Aorta (tissue), 5 donors: ENCODE measurements at regions not wholly inside any gene's neighbourhood (a gene's known extent, or its start where the extent isn't known, plus 50 kb on each side); places are given as distances from the start of the nearest gene placed in this dataset.
A peak's percentile ranks its signal among the peaks of the same experiment; 100 is the strongest.
"Not testable (repeated sequence)": the region's sequence is repeated elsewhere in the genome, so short reads cannot be mapped to it uniquely, and the experiment has no call there.

Source experiments
- ATAC-seq: fragments of 200-7000 bp; cut with Tn5 transposase; one replicate; pipeline ENCODE4 v1.9.1; 2022; ENCODE audit warnings: moderate library complexity; ENCODE audit not compliant: low FRiP score
- DNase-seq, 2 donors: peaks; one replicate each; pipeline ENCODE4 v3.0.0-alpha.2; 2020
- H3K27ac ChIP-seq, 2 donors: one replicate each; pipeline ENCODE4 v1.5.1; 2013; ENCODE audit warnings: low read length in 2 of 2, mild to moderate bottlenecking in 2 of 2, moderate library complexity in 2 of 2, control low read depth in 1 of 2, inconsistent platforms in 1 of 2, low read depth in 1 of 2
- H3K27me3 ChIP-seq, 2 donors: one replicate each; pipeline ENCODE4 v1.6.1; 2013; ENCODE audit warnings: control low read depth in 1 of 2, low read length in 1 of 2, mild to moderate bottlenecking in 1 of 2, moderate library complexity in 1 of 2; ENCODE audit not compliant: insufficient read depth in 2 of 2, control insufficient read depth in 1 of 2
- H3K36me3 ChIP-seq, 2 donors: one replicate each; pipeline ENCODE4 v1.6.1; 2013; ENCODE audit warnings: control low read depth in 1 of 2, low read length in 1 of 2, mild to moderate bottlenecking in 1 of 2; ENCODE audit not compliant: insufficient read depth in 2 of 2, control insufficient read depth in 1 of 2
- H3K4me1 ChIP-seq, 2 donors: one replicate each; pipeline ENCODE4 v1.6.1; 2013; ENCODE audit warnings: low read length in 2 of 2, control low read depth in 1 of 2, mild to moderate bottlenecking in 1 of 2, moderate library complexity in 1 of 2; ENCODE audit not compliant: insufficient read depth in 2 of 2, control insufficient read depth in 1 of 2
- H3K4me3 ChIP-seq, 2 donors: one replicate each; pipeline ENCODE4 v1.5.1; 2013; ENCODE audit warnings: low read length in 2 of 2, control low read depth in 1 of 2, mild to moderate bottlenecking in 1 of 2
- H3K9me3 ChIP-seq: one replicate; pipeline ENCODE4 v1.6.1; 2013; ENCODE audit warnings: mild to moderate bottlenecking, low read length; ENCODE audit not compliant: control insufficient read depth
- WGBS, 2 donors: extraction: QIAGEN DNeasy Blood & Tissue Kit; methylation state at CpG; one replicate each; pipeline ENCODE4 v1.1.7; 2013; 5-methylcytosine and 5-hydroxymethylcytosine counted together
- intact Hi-C, 2 donors: fragments of 100-400 bp; cut with DNase I; formaldehyde crosslinking; loops; one replicate each; pipeline versions ENCODE4 v1.14.2 to v1.15.0; 2022
- donor health status: healthy with polysubstance abuse.
- donor health status: Bipolar disorder and iron deficiency.
- donor health status: DM: no; HTN: no; CAD: no.
- donor health status: DM: no; HTN: no; CAD: no.
- donor health status: DM: yes; HTN: yes; CAD: no.

DNA sequence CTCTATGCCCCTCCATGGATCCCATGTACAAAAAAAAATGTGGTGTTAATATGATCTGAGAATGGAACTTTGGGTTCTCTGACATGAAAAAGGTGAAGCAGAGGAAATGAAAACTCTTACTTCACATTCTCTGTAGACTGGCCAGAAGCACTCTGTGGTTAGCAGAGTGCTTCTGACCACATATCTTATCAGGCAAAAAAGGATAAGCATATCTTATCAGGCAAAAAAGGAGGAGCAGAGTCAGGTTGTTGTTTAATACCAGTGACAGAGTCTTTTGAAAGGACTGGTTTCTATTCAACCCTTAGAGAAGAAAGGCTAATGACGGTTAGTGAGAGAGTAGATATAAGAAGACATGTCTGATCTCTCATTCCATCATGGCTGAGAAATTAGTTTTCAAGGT is 1404.8 kb downstream of the SLITRK1 start:
- Histone ChIP-seq H3K36me3 (no peaks in the 10 kb centered on the region), H3K27ac (no peak overlapping the region), H3K9me3 (no peaks in the 10 kb centered on the region), H3K4me1 (no peaks in the 10 kb centered on the region), H3K27me3 (no peaks in the 10 kb centered on the region), H3K4me3 (no peak overlapping the region)
- no peak for ATAC-seq
- DNase-seq = no peak
- intact Hi-C loops = no loop called here
- WGBS, 2 donors = 88% methylated on average over 1 of the region's 1 CpG

DNA sequence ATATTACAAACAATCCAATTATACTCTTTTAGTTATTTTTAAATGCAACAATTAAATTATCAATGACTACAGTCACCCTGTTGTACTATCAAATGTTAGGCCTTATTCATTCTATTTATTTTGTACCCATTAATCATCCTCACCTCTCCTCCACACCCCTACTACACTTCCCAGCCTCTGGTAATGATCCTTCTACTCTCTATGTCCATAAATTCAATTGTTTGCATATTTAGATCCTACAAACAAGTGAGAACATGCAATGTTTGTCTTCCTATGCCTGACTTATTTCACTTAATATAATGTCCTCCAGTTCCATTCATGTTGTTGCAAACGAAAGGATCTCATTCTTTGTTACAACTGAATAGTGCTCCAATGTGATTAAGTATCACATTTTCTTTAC is 1414.6 kb downstream of the SLITRK1 start:
- WGBS, 2 donors = 70 to 83% methylated on average over 1 of the region's 1 CpG
- H3K27ac ChIP-seq = no peak overlapping the region
- DNase-seq (no peak), ATAC-seq (no peak)
- intact Hi-C loops = no loop called here
- no peaks in the 10 kb centered on the region for H3K36me3 ChIP-seq
- no peaks in the 10 kb centered on the region for H3K9me3 ChIP-seq
- no peaks in the 10 kb centered on the region for H3K4me1 ChIP-seq
- H3K4me3 ChIP-seq = no peak overlapping the region
- no peaks in the 10 kb centered on the region for H3K27me3 ChIP-seq

DNA sequence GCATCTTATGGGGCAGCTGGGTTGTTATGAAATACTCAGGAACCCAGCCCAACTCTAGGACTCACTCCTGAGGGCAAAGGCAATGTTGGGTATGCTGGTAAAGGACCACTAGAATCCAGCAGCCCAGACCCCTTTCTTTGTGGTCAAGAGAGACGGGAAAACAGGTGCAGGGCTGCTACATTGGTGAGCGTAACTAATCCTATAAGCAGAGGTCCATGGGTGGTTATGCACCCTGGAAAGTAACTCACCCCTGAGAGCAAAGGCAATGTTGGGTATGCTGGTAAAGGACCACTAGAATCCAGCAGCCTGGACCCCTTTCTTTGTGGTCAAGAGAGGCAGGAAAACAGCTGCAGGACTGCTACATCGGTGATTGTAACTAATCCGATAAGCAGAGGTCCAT is 1422.7 kb downstream of the SLITRK1 start:
- DNase-seq, H3K27me3 ChIP-seq, H3K36me3 ChIP-seq, H3K9me3 ChIP-seq, intact Hi-C loops, H3K4me1 ChIP-seq, ATAC-seq, H3K4me3 ChIP-seq, H3K27ac ChIP-seq: not testable (repeated sequence)
- 81 to 88% methylated on average over 4 of the region's 4 CpGs for WGBS, 2 donors

DNA sequence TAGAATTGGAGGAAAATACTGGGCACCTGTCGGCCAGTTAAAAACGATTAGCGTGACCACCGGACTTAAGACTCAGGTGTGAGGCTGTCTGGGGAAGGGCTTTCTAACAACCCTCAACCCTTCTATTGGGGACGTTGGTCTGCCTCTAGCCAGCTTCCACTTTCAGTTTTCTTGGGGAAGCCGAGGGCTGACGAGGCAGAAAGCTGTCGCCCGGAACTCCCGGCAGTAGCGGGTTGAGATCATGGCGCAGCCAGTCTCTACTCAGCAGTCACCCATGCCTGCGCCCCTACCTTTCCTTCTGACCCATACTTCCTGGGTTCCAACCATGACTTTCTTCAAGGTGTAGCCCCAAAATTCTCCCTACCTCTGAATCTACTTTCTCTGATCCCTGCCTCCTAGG is 1424.1 kb downstream of the SLITRK1 start:
- Histone ChIP-seq H3K27ac (no peak overlapping the region), H3K27me3 (no peaks in the 10 kb centered on the region), H3K4me3 (no peak overlapping the region), H3K4me1 (no peaks in the 10 kb centered on the region), H3K36me3 (no peaks in the 10 kb centered on the region), H3K9me3 (no peaks in the 10 kb centered on the region)
- 93 to 96% methylated on average over 9 to 13 of the region's 13 CpGs for WGBS, 2 donors
- intact Hi-C loops = no loop called here
- ATAC-seq = no peak
- no peak for DNase-seq

DNA sequence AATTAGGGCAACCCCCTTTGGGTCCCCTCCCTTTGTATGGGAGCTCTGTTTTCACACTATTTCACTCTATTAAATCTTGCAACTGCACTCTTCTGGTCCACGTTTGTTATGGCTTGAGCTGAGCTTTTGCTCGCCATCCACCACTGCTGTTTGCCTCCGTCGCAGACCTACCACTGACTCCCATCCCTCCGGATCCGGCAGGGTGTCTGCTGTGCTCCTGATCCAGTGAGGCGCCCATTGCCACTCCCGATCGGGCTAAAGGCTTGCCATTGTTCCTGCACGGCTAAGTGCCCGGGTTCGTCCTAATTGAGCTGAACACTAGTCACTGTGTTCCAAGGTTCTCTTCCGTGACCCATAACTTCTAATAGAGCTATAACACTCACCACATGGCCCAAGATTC is 1424.7 kb downstream of the SLITRK1 start:
- not testable (repeated sequence) for H3K4me3 ChIP-seq, H3K4me1 ChIP-seq

DNA sequence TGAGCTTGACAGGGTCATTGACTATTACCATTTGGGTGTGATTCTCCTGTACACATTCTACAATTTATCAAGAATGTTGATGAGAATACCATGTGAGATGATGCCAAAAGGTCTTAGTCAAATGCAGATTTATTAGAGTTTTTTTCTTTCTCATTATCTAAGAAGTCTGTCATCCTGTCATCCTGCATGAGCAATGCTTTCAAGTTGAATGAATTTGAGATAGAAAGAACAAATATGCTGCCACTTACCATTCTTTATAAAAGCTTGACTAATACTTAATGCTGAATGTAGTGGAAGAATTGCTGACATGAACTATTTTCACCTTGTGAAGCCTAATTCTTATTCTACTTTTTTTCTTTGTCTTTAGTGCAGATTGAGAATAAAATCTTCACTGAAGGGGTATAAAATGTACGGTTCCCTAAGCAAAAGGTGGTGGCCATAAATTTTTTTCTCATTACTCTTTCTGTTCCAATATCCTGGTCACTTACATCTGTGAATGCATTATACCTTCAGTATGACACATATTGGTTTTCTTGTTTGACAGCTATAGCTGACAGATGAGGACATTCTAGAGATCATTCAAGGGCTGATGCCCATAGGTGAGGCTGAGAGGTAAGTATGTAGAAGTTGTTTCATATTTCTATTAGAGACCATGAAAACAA is 1434.7 kb downstream of the SLITRK1 start:
- ATAC-seq (no peak), DNase-seq (no peak)
- H3K27me3 ChIP-seq = no peaks in the 10 kb centered on the region
- H3K4me1 ChIP-seq = no peaks in the 10 kb centered on the region
- H3K4me3 ChIP-seq = no peak overlapping the region
- H3K27ac ChIP-seq = no peak overlapping the region
- no peaks in the 10 kb centered on the region for H3K36me3 ChIP-seq
- 78 to 88% methylated on average over 1 of the region's 1 CpG for WGBS, 2 donors
- H3K9me3 ChIP-seq = no peaks in the 10 kb centered on the region
- intact Hi-C loops = no loop called here

More for the DNA sequence above, 1424.7 kb downstream of the SLITRK1 start:
- intact Hi-C loops, H3K9me3 ChIP-seq, H3K36me3 ChIP-seq, ATAC-seq, H3K27me3 ChIP-seq, H3K27ac ChIP-seq: not testable (repeated sequence)
- DNase-seq = peak in 1 of 2 donors; percentile 57
- 86 to 92% methylated on average over 13 of the region's 13 CpGs for WGBS, 2 donors

DNA sequence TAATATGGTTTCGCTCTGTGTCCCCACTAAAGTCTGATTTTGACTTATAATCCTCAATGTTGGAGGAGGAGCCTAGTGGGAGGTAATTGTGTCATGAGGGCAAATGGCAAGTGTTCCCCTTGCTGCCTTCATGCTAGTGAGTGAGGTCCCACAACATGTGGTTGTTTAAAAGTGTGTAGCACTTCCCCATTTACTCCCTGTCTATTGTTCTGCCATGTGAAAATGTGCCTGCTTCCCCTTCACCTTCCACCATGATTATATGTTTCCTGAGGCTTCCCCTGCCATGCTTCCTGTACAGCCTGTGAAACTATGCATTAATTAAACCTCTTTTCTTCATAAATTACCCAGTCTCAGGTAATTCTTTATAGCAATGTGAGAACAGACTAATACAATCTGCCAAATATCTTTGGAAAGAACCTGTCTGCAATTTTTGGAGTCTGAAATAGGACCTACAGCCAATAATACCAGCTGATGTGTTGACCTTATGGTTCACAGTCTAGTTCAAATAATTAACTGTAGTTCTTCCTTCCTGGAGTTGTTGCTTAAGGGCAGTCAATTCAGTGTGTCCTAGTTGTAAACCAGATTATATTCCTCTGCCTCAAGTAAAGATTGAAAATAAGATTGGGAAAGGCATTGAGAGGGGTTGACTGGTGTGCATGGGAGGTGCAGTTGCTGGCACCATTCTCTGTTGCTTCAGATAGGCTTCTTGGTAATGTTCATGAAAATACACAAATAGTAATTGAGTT is 1442.9 kb downstream of the SLITRK1 start:
- WGBS, 2 donors = 7 to 73% methylated on average over 1 of the region's 1 CpG
- ATAC-seq (no peak), DNase-seq (no peak)
- Histone ChIP-seq H3K9me3 (no peaks in the 10 kb centered on the region), H3K36me3 (no peaks in the 10 kb centered on the region), H3K4me3 (no peak overlapping the region), H3K27me3 (no peaks in the 10 kb centered on the region), H3K27ac (no peak overlapping the region), H3K4me1 (no peaks in the 10 kb centered on the region)
- intact Hi-C loops = no loop called here

DNA sequence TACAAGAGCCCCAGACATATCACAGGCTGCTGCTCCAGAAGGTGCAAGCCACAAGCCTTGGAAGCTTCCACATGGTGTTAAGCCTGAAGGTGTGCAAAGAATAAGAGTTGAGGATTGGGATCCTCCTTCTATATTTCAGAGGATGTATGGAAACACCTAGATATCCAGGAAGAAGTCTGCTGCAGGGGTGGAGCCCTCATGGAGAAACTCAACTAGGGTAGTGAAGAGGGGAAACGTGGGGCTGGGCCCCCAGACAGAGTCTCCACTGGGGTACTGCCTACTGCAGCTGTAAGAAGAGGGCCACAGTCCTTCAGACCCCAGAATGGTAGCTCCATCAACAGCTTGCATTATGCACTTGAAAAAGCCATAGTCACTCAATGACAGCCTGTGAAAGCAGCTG is 1444.0 kb downstream of the SLITRK1 start:
- Histone ChIP-seq H3K4me1 (no peaks in the 10 kb centered on the region), H3K27ac (no peak overlapping the region), H3K36me3 (no peaks in the 10 kb centered on the region), H3K27me3 (no peaks in the 10 kb centered on the region), H3K9me3 (no peaks in the 10 kb centered on the region), H3K4me3 (no peak overlapping the region)
- 77 to 83% methylated on average over 1 of the region's 1 CpG for WGBS, 2 donors
- DNase-seq (no peak), ATAC-seq (no peak)
- intact Hi-C loops = no loop called here

DNA sequence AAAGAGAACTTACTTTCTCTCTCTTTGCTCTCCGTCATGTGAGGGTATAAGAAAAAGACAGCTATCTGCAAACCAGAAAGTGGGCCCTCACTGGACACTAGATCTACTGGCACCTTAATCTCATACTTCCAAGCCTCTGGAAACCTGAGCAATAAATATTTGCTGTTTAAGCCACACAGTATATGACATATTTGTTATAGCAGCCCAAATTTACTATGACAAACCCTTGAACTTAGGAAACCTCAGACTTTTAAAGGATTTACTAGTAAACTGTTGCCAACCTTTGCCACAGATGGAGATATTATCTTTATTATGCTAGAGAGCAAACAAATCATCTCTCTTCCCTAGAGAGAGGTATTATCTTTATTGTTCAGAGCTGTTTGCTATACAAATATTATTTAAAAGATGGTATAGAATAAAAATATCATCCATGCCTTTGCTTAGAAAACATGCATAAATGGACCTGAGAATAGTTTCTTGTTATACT is 1446.1 kb downstream of the SLITRK1 start:
- Histone ChIP-seq H3K27ac (no peak overlapping the region), H3K27me3 (no peaks in the 10 kb centered on the region), H3K4me3 (no peak overlapping the region), H3K9me3 (no peaks in the 10 kb centered on the region), H3K36me3 (no peaks in the 10 kb centered on the region), H3K4me1 (no peaks in the 10 kb centered on the region)
- no peak for DNase-seq
- no peak for ATAC-seq
- intact Hi-C loops = no loop called here
- whole genome bisulfite sequencing, 2 donors = 93 to 96% methylated on average over 1 of the region's 1 CpG
